ENCODE measurements at regions not wholly inside any gene's neighbourhood (a gene's known extent, or its start where the extent isn't known, plus 50 kb on each side); places are given as distances from the start of the nearest gene placed in this dataset.

DNA sequence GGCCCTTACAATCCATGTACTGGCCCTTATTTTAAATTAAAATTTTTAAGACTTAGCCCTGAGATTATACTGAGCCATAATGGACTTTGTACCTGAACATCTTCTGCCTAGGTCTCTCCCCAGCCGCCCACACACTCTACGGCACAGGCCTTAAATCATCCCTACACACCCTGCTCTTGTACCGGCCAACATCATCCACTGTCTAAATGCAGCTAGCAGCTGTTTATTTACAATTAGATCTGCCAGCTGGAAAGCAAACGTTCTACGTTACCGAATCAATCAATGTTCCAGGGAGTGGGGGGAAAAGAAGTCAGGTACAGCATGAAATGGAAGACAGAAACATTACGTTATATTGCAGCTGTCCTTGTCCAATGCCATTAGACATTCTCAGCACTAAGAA is 88.4 kb upstream of the GRAMD2B start:
- DNase-seq (ENCODE audit: low spot score) = no peak

DNA sequence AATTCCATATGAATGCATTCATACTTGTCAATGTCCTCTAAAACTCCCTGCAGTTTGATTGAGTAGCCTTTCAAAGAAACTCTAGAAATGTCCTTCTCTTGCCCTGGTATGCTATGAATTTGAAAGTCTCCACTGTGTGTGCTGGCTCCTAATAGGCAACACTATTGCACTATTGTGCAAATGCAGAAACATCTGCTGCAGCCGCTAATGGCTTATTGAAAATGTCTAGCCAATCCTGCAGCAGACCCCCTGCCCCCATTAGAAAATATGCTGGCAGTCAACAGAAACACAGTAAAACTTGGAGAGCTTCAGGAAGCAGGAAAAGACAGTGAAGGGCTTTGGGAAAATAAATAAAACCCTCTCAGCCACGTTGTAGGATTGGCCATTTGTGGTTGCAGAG is 87.3 kb upstream of the GRAMD2B start:
- DNase-seq (ENCODE audit: low spot score) = no peak

DNA sequence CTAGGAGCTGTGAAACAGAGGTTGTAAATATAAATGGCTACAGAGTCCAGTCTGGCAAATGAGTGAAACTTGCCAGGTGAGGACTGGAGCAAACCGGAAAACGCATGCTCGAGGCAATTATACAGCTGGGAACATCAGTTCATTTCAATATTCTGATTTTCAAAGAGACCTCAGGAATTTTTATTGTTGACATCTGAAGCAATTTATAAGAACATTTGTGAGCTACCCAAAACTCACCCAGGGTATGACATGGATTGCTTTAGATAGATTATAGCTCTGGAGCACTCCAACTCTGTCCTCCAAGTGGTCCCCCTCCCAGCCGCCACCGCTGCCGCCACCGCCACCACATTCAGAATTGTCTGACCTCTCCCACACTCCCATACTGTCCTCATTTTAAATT is 84.6 kb upstream of the GRAMD2B start:
- DNase-seq (ENCODE audit: low spot score) = no peak

DNA sequence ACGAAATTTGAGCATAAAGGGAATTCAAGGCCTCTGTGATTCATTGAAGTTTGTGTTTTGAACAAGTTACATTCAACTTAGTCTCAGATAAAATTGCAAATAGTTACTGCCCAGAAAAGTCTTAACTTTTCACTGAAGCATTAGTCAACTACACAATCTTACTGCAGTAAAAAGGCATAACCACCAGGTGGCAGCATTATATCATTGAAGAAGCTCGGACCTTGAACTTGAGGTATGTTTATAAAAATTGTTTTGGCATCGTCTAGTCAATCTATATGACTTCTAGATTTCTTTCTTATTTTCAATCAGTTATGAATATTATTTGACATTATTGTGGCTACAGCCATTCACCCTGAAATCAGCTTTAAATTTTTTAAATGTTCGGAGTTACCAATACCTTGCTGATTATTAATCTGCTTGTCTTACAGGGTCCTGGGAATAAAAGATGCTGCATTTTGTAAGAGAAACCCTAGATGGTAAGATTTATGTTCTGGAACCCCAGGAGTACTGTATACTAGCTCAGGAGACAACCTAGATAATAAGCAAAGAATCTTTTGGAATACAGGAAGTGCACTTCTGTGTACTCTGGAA is 83.9 kb upstream of the GRAMD2B start:
- DNase-seq (ENCODE audit: low spot score) = no peak

DNA sequence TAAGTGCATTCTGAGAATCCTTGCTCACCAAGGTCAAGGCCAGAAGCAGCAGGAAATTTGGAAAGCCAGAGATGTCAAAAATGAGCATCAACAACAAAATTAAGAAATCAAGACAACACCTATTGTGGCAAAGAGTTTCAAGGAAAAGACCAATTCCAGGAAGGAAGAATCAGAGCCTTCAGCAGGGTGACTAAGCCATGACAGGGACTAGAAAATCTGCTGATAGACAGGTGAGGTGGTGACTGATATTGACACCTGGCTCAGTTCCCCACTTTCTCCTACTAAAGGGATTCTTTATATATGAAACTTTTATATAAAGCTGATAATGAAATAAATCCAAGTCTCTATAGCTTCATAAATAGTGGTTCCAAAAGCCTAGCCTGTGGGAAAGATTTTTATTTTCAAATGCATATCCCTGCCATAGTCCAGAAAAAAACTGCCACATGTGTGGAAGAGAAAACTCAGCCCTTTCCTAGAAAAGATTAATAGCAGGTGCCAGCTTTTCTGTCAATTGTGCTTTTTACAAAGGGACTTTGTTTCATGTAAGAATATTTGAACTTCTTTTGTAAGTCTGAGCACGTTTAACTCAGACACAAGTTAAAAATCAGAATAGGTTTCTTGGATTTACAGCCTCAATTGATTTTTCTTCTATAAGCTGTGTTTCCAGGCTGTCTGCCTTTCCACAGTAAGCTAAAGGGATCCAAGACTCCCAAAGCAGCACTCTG is 81.1 kb upstream of the GRAMD2B start:
- no peak for DNase-seq (ENCODE audit: low spot score)

DNA sequence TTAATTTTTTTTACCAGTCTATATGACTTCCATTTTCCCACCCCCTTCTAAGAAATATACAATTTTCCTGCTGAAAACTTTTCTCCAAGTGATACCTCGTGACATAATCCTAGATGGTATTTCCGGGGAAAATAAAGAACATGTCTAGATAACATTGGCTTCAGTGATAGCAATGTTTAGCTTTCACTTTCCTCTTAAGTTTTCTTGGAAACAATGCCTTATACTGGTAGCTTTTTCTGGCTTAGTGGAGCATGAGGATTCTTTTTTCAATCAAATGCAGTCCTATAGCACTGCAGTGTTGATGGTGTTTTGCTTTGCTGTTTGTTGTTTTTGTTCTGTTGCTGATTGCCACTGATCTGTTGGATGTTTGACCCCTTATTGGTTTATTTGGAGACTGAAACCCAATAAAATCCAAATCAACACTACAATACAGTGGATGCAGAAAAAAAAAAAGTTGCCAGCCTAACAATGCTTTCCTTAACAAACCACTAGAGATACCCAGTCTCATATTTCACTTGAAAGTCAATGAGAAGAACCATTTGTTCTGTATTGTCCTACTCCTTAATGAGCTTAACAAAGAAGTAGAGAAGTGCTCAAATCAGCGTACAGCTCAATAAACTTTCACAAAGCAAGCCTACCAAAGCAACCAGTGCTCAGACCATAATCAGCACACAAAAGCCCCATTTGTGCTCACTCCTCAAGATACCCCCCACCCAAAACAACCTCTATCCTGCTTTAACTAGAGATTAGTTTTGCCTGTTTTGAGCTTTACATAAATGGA is 74.2 kb upstream of the GRAMD2B start:
- DNase-seq (ENCODE audit: low spot score) = no peak

DNA sequence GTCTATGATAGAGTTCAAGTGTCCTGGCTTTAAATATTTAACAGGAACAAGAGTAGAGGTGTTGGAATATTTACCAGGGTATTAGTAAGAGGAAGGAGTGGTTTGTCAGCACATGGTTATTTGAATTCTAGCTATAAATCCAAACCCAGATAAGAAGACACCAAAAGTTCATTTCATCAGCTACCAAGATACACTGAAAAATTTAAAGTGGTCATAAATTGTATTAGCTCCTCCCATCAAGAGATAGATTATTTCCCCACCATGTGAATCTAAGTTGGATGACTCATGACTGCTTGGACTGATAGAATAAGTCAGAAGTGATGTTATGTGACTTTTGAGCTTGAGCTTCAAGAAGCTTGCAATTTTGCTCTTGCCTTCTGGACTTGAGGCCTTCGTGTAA is 72.1 kb upstream of the GRAMD2B start:
- DNase-seq (ENCODE audit: low spot score) = no peak

DNA sequence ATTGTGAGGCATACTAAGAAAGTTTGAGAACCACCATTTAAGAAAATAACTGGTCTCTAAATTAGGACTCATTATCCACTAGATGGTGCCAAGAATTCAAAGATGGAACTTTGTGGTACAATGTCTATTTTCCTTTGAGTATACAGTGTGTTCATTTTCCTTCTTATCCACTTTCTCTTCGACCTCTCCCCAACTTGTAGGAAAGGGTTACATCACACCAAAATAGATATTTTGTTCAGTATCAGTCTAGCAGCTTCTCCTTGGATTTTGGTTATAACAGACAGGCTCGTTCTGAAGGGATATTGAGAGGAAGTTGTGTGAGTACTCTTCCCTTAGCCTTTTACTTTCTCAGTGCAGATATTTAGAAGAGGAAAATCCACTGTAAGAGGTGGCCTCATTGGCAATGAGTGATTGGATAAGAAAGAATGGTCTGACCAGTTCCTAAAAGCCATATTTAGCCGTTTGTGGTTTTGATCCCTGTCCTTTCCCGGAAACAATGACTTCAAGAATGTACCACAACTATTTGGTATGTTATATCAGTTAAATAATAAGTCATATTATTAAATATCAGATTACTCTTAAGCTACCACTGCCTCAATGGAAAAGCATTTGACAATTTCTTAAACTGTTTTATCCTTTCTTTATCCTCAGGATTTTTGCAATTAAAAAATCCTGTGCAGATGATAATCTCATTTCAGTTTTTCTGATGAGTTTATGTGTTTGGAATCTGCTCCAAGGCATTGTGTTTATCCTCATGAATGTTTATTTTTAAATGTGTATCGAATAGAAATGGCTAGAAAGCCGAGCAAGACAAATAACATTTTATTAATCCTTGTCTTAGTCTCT is 69.0 kb upstream of the GRAMD2B start:
- DNase-seq (ENCODE audit: low spot score) = no peak

DNA sequence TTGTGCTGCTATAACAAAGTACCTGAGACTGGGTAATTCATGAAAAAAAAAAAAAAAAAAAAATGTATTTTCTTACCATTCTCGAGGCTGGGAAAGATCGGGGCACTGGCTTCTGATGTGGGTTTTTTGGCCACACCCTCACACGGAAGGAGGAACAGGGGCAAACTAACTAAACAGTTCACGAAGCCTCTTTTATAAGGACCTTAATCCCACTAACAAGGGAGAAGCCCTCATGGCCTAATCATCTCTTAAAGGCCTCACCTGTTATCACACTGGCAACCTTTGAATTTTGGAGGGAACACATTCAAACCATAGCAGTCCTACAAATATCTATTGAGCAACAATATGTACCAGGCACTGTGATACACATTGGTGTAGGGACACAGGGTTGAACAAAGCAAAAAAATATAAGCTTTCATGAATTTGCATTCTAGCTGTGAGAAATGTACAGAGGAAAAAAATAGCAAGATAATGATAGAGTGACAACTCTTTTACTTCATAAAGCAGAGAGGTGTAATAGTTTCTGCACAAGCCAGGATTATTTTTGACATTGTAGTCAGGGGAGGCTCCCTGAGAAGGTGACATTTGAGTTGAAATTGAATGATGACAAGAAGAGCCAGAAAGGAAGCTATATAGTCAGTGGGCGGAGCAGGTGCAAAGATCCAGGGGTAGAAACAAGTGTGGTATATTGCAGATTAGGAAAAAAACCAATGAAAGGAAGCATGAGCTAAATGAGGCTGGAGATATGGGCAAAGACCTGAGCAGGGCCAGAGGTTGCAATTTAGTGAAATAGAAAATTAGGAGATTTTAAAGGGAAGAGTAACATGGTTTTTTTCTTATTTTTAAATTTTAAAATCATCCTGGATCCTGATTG is 68.1 kb upstream of the GRAMD2B start:
- DNase-seq (ENCODE audit: low spot score) = no peak

DNA sequence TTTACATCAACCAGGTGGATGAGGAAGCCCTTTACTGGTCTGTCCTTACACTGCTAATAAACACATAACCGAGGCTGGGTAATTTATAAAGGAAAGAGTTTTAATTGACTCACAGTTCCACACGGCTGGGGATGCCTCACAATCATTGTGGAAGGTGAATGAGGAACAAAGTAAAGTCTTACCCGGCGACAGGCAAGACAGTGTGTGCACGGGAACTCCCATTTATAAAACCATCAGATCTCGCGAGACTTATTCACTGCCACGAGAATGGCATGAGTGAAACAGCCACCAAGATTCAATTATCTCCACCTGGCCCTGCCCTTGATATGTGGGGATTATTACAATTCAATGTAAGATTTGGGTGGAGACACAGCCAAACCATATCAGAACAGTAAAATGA is 67.3 kb upstream of the GRAMD2B start:
- DNase-seq (ENCODE audit: low spot score) = no peak

DNA sequence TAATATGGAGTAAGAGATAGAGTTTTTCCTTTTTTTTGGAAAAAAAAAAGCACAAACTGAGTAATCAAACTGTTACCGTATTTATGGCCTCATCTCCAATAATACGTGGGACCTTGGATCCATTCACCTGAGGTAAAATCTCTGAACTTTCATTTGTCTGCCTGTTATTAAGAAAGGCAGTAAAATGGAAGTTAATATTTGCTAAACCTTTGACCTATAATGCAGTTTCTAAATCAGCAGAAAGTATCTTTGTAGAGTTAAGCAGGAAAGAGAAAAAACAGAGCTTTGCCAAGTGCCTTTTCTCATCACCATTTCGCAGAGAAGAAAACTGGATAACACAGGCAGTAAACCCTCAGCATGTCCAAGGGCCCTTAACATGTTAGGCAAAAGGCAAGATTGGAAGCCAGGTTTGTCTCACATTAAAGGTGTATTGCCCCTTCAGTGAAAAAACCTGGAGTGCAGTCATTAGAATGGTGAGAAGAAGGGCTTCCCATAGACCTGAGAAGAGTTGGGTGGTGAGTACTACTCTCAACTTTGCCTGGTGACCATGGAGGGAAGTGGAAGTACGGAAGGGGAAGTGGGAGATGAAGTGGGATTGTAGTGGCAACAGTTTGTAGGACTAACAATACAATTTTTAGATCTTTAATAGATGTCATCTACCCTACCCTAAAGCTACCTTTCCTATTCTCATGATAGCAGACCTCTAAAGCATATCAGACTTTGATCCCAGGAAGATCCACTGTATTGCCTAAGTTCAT is 65.4 kb upstream of the GRAMD2B start:
- no peak for DNase-seq (ENCODE audit: low spot score)

DNA sequence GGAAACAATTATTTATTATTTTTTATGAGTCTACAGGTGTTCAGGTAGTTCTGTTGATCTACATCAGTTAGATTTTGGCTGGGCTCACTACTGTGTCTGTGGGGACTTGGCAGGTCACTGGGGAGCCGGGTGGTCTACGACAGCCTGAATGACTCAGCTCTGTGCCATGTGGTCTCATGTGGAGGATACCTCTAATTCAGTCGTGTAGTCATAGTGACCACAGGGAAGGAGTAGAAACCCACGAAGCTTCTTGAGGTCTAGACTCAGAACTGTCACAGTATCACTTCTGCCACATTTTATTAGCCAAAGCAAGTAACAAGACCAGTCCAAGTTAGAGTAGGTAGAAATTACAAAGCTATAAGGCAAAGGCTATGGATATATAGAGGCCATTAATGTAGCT is 64.7 kb upstream of the GRAMD2B start:
- no peak for DNase-seq (ENCODE audit: low spot score)

DNA sequence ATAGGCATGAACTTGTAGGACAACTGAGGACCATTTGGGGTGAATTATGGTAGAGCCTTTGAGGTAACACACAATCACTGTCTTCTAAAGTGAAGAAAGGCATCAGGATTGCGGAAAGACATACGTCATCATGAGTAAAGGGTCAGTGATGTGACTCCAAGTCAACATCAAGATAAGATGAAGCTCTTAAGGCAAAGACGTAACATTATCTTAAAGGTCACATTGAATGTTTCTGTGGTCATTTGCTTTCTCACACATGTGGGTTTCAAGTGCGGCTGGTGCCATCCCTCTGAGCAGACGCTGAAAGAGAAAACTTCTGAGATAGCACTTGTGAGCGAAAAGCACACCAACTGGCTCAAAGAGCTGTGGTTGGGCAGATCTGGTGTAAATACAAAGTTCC is 63.3 kb upstream of the GRAMD2B start:
- DNase-seq (ENCODE audit: low spot score) = no peak

DNA sequence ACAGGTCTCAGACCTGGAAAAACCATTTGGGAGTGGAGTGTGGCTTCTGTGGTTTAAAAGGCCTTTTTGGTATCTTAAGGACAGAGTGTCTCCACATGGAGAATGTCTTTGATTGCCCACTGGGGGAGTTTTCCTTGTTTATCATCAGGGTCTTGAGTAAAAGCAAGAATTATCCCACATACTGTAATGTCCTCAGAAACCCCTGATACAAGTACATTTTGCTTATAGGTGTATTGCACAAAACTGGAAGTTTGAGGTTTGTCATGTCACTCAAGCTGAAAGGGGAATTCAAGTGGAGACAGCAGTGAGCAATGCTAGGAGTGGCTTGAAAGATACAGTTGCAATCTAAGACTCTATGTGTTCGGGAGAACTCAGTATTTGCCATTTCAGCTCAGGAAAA is 62.7 kb upstream of the GRAMD2B start:
- no peak for DNase-seq (ENCODE audit: low spot score)

DNA sequence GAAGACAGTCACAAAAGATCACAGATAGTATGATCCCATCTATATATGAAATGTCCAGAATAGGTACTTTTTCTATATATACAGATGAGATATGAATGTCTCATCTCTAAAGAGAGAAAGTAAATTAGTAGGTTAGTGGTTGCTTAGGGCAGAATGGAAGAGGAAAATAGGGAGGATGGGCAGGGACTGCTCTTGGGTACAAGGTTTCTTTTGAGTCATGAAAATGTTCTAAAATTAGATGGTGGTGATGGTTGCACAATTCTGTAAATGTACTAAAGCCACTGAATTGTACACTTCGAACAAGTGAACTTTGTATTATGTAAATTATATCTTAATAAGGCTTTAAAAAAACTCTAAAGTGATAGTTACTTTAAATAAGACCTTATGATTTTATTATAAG is 59.6 kb upstream of the GRAMD2B start:
- no peak for DNase-seq (ENCODE audit: low spot score)

DNA sequence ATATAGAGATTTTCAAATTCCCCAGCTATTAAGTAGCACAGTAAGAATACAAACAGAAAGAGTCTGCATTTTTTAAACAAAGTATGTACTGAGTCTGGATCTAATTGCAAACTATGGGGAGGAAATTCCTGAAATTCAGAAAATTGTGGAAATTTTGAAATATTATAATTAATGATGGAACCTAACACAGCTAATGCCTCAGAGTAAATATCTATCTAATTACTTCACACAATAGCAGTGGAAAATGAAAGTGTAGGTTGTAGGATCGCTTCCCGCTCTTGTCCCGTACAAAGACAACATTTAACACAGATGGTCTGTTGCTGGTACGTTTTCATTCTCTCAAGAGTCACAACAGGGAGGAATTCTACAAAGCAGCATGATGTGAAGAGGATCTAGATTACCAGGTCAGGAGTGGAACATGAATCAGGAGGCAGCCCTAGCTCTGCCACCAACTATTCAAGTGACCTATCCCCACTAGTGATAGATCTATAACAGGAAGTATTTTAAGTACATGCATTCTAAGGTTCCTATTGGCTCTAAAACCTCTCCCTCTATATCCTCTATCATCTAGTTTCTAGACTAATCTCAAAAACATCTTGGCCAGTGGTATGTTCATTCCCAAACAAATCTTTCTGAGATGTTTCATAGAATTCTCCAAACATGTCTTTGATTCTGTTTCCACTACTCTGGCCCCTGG is 58.9 kb upstream of the GRAMD2B start:
- DNase-seq (ENCODE audit: low spot score) = no peak

DNA sequence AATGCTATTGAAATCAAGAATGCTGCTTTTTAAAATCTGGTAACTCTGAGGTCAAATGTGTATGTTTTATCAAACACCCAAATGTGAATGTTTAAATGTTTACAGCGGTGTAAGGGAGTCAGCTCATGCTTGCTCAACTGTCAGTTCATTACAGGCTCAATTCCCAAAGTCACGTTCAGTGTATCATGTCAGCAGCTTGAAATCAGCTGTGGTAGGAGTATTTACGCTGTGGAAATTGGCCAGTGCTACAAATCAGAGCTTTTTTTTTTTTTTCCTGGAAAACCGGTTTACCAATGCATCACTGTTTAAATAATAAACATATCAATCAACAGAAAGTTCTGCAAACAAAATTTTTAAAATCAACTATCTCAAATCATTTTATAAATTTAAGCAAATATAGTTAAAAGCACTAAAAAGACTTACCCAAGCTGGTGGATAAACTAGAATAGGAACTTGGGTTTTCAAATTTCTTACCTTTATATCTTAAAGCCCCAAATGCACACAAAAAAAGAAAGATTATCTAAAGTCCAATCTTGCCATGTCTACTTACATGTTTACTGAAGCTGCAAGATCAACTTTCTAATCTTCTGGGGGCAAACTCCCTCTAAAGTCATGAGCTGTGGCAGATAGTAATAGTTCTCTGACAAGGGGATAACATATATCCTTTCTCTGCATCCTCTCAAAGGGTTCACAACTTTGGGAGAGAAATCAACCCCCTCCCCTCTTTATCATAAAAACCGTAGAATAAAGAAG is 57.6 kb upstream of the GRAMD2B start:
- no peak for DNase-seq (ENCODE audit: low spot score)

DNA sequence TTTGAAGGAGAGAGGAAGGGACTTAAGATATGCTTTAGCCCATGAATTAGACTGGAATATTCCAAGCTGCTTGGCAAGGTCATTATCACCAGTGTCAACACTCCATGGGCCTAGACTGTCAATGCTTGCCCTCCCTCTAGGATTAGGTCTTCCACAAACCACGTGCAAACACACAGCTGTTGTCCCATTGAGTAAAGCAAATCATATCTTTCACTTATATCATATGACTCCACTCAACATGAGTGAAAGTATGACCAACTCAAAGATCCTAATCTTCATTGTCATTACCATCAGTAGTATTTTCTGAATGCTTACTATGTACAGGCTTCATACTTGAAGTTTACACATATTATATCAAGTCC is 57.0 kb upstream of the GRAMD2B start:
- DNase-seq (ENCODE audit: low spot score) = no peak

DNA sequence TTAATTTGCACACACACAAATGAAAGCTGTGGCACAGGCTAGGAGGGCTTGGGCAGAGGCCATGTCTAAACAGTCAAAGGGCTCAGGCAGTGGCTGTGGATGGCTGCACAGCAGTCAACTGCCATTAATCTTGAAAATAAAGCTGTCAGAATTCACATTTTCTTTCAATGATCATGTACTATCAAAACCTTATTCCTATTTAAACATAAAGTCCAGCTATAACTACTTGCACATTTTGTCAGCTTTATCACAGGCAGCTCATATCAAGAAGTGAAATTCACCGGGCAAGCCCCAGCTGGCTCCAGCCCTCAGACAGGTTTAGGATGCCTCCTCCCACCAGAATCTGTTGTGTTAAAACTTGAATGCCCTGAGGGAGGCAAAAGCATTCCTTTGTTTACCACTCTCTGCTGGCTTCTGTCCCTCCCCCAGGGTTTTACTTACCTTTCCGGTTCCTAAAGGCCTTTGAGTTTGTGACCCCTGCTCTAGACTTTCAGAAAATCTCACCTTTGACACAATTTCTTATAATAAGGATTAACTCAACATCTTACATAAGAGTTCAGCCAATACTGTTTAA is 54.9 kb upstream of the GRAMD2B start:
- peak; percentile 57 for DNase-seq (ENCODE audit: low spot score)
